Upper lobe of left lung (tissue), 6 donors: ENCODE measurements at regions not wholly inside any gene's neighbourhood (a gene's known extent, or its start where the extent isn't known, plus 50 kb on each side); places are given as distances from the start of the nearest gene placed in this dataset.
A peak's percentile ranks its signal among the peaks of the same experiment; 100 is the strongest.

Experiments
- ATAC-seq, 2 donors: fragments of 200-7000 bp; cut with Tn5 transposase; one replicate each; pipeline ENCODE4 v1.9.1; 2022; ENCODE audit warnings: mild to moderate bottlenecking in 2 of 2, moderate library complexity in 2 of 2; ENCODE audit not compliant: low FRiP score in 2 of 2
- DNase-seq, 2 donors: peaks; one replicate each; pipeline ENCODE4 v3.0.0-alpha.2; 2019 to 2020
- H3K27ac ChIP-seq, 4 donors: fragments of 200-600 bp; sonication (generic); one replicate each; pipeline ENCODE4 v1.5.1; 2016 to 2019
- H3K27me3 ChIP-seq, 4 donors: fragments of 200-600 bp; sonication (generic); one replicate each; pipeline ENCODE4 v1.5.1; 2017 to 2019
- H3K36me3 ChIP-seq, 4 donors: fragments of 200-600 bp; sonication (generic); one replicate each; pipeline ENCODE4 v1.5.1; 2016 to 2019
- H3K4me1 ChIP-seq, 4 donors: fragments of 200-600 bp; sonication (generic); one replicate each; pipeline ENCODE4 v1.5.1; 2018 to 2019
- H3K4me3 ChIP-seq, 4 donors: fragments of 200-600 bp; sonication (generic); one replicate each; pipeline ENCODE4 v1.5.1; 2017 to 2019; ENCODE audit warnings: mild to moderate bottlenecking in 2 of 4, moderate library complexity in 1 of 4
- H3K9me3 ChIP-seq, 4 donors: fragments of 200-600 bp; sonication (generic); one replicate each; pipeline ENCODE4 v1.5.1; 2018 to 2019
- CTCF ChIP-seq, 6 experiments: fragments of 450-650 bp in 4 of 6; fragments of 200-600 bp in 2 of 6; sonication (generic) in 2 of 6; IDR thresholded peaks; one replicate each; pipeline ENCODE4 v1.5.1; 2016 to 2019; ENCODE audit warnings: antibody characterized with exemption in 6 of 6
- EP300 ChIP-seq, 4 donors: sonication (generic); formaldehyde crosslinking; IDR thresholded peaks; one replicate each; pipeline ENCODE4 v1.5.1; 2017; ENCODE audit warnings: antibody characterized with exemption in 4 of 4, control low read depth in 2 of 4
- POLR2A ChIP-seq, 4 donors: fragments of 450-650 bp; IDR thresholded peaks; one replicate each; pipeline ENCODE4 v1.5.1; 2016 to 2017; ENCODE audit warnings: antibody characterized with exemption in 4 of 4, mild to moderate bottlenecking in 2 of 4
- POLR2AphosphoS5 ChIP-seq, 2 donors: sonication (generic); formaldehyde crosslinking; IDR thresholded peaks; one replicate each; pipeline ENCODE4 v1.5.1; 2017; ENCODE audit warnings: antibody characterized with exemption in 2 of 2
- WGBS, 2 donors: methylation state at CpG; one replicate each; pipeline ENCODE4 v1.1.5; 2017 to 2018; 5-methylcytosine and 5-hydroxymethylcytosine counted together
- donor health status: DM: no; HTN: no; CAD: no; lungs with moderate emphysema.
- donor health status: DM: no; HTN: yes; CAD: no; lungs with severe emphysema.

- 55% methylated on average over 17 to 19 of the region's 19 CpGs for WGBS, 2 donors
- Histone ChIP-seq H3K36me3 (no peaks in the 10 kb centered on the region), H3K27me3 (no peaks in the 10 kb centered on the region), H3K27ac (no peak overlapping the region), H3K4me3 (no peak overlapping the region), H3K4me1 (peaks cover 16 to 40% (median 25%) of the 10 kb centered on the region in 4 donors), H3K9me3 (no peaks in the 10 kb centered on the region)
- no peak for DNase-seq
- no peak for ATAC-seq
- TF ChIP-seq POLR2AphosphoS5 (IDR thresholded peaks at IDR 0.05) (no peak), CTCF (IDR thresholded peaks at IDR 0.05) (no peak), EP300 (IDR thresholded peaks at IDR 0.05) (no peak), POLR2A (IDR thresholded peaks at IDR 0.05) (no peak)
Observed at GRCh38 chr13:40480012-40480914, 186.2 kb downstream of the FOXO1 start.

GRCh38 chr13:40480915-40481516 is 185.4 kb downstream of the FOXO1 start:
- DNase-seq (no peak), ATAC-seq (no peak)
- H3K4me3 ChIP-seq = no peak overlapping the region
- TF ChIP-seq EP300 (IDR thresholded peaks at IDR 0.05) (no peak), POLR2AphosphoS5 (IDR thresholded peaks at IDR 0.05) (no peak), POLR2A (IDR thresholded peaks at IDR 0.05) (no peak), CTCF (IDR thresholded peaks at IDR 0.05) (no peak)
- no peaks in the 10 kb centered on the region for H3K27me3 ChIP-seq
- peaks cover 16 to 42% (median 25%) of the 10 kb centered on the region in 4 donors for H3K4me1 ChIP-seq
- H3K36me3 ChIP-seq = no peaks in the 10 kb centered on the region
- 69 to 88% methylated on average over 9 to 12 of the region's 12 CpGs for WGBS, 2 donors
- H3K27ac ChIP-seq = no peak overlapping the region
- no peaks in the 10 kb centered on the region for H3K9me3 ChIP-seq

- 90 to 95% methylated on average over 8 to 13 of the region's 13 CpGs for WGBS, 2 donors
- DNase-seq (peak in 1 of 2 donors; percentile 63), ATAC-seq (no peak)
- Histone ChIP-seq H3K9me3 (no peaks in the 10 kb centered on the region), H3K4me1 (peaks cover 5 to 25% (median 8%) of the 10 kb centered on the region in 4 donors), H3K27me3 (no peaks in the 10 kb centered on the region), H3K36me3 (no peaks in the 10 kb centered on the region), H3K27ac (no peak overlapping the region), H3K4me3 (no peak overlapping the region)
- no peak for TF ChIP-seq CTCF (IDR thresholded peaks at IDR 0.05)
- no peak for TF ChIP-seq POLR2A (IDR thresholded peaks at IDR 0.05)
- no peak for TF ChIP-seq EP300 (IDR thresholded peaks at IDR 0.05)
- no peak for TF ChIP-seq POLR2AphosphoS5 (IDR thresholded peaks at IDR 0.05)
Observed at GRCh38 chr13:40483601-40484000, 182.8 kb downstream of the FOXO1 start.

GRCh38 chr13:40484101-40484800 is 182.2 kb downstream of the FOXO1 start:
- Histone ChIP-seq H3K4me3 (no peak overlapping the region), H3K27ac (no peak overlapping the region), H3K4me1 (peaks cover 5 to 21% (median 6%) of the 10 kb centered on the region in 4 donors), H3K9me3 (no peaks in the 10 kb centered on the region), H3K27me3 (no peaks in the 10 kb centered on the region), H3K36me3 (no peaks in the 10 kb centered on the region)
- TF ChIP-seq POLR2A (IDR thresholded peaks at IDR 0.05) = no peak
- no peak for TF ChIP-seq CTCF (IDR thresholded peaks at IDR 0.05)
- no peak for TF ChIP-seq POLR2AphosphoS5 (IDR thresholded peaks at IDR 0.05)
- TF ChIP-seq EP300 (IDR thresholded peaks at IDR 0.05) = no peak
- 78 to 82% methylated on average over 14 of the region's 14 CpGs for whole genome bisulfite sequencing, 2 donors
- ATAC-seq (no peak), DNase-seq (no peak)
